Ishikawa (cell line): ENCODE measurements at regions not wholly inside any gene's neighbourhood (a gene's known extent, or its start where the extent isn't known, plus 50 kb on each side); places are given as distances from the start of the nearest gene placed in this dataset.

ENCODE experiments used
- CEBPB ChIP-seq: IDR thresholded peaks from 2 replicates; pipeline ENCODE4 v1.6.1; 2012
- CREB1 ChIP-seq: IDR thresholded peaks from 2 replicates; pipeline ENCODE4 v1.6.1; 2012; ENCODE audit warnings: low read depth
- EGR1 ChIP-seq: IDR thresholded peaks from 2 replicates; pipeline ENCODE4 v1.6.1; 2012
- EP300 ChIP-seq: IDR thresholded peaks from 2 replicates; pipeline ENCODE4 v1.6.1; 2012; ENCODE audit warnings: borderline replicate concordance
- FOXM1 ChIP-seq: IDR thresholded peaks from 2 replicates; pipeline ENCODE4 v1.6.1; 2012; ENCODE audit warnings: low read depth, borderline replicate concordance
- MAX ChIP-seq: IDR thresholded peaks from 2 replicates; pipeline ENCODE4 v1.6.1; 2012
- NFIC ChIP-seq: IDR thresholded peaks from 2 replicates; pipeline ENCODE4 v1.6.1; 2012
- RAD21 ChIP-seq: IDR thresholded peaks from 2 replicates; pipeline ENCODE4 v1.6.1; 2012; ENCODE audit warnings: low read depth
- REST ChIP-seq: IDR thresholded peaks from 2 replicates; pipeline ENCODE4 v1.6.1; 2012; ENCODE audit warnings: low read depth, mild to moderate bottlenecking
- TAF1 ChIP-seq: IDR thresholded peaks from 2 replicates; pipeline ENCODE4 v1.6.1; 2012; ENCODE audit warnings: low read depth, mild to moderate bottlenecking
- TCF12 ChIP-seq: IDR thresholded peaks from 2 replicates; pipeline ENCODE4 v1.6.1; 2012; ENCODE audit warnings: low read depth
- TEAD4 ChIP-seq: IDR thresholded peaks from 2 replicates; pipeline ENCODE4 v1.6.1; 2012
- USF1 ChIP-seq: IDR thresholded peaks from 2 replicates; pipeline ENCODE4 v1.6.1; 2012
- YY1 ChIP-seq: IDR thresholded peaks from 2 replicates; pipeline ENCODE4 v1.6.1; 2012; ENCODE audit warnings: low read depth
- ZBTB7A ChIP-seq: IDR thresholded peaks from 2 replicates; pipeline ENCODE4 v1.6.1; 2012; ENCODE audit warnings: low read depth

- TF ChIP-seq TAF1 = no peak
- TF ChIP-seq TCF12 = no peak
- no peak for TF ChIP-seq ZBTB7A
- no peak for TF ChIP-seq FOXM1
- no peak for TF ChIP-seq YY1
- no peak for TF ChIP-seq CREB1
- no peak for TF ChIP-seq REST
- TF ChIP-seq EP300 = no peak
- no peak for TF ChIP-seq TEAD4
- TF ChIP-seq MAX = no peak
- TF ChIP-seq EGR1 = no peak
- no peak for TF ChIP-seq USF1
- TF ChIP-seq RAD21 = no peak
- no peak for TF ChIP-seq NFIC
- no peak for TF ChIP-seq CEBPB
Measured at GRCh38 chr12:91729543-91729942, 416.1 kb downstream of the BTG1 start.

GRCh38 chr12:91723191-91723590, 422.5 kb downstream of the BTG1 start:
- TF ChIP-seq NFIC (no peak), REST (no peak), EP300 (no peak), CEBPB (no peak), TEAD4 (no peak), MAX (no peak), TAF1 (no peak), TCF12 (no peak)

- no peak for TF ChIP-seq TAF1
- TF ChIP-seq ZBTB7A = no peak
- no peak for TF ChIP-seq EGR1
- TF ChIP-seq TCF12 = no peak
- TF ChIP-seq REST = no peak
- no peak for TF ChIP-seq EP300
- no peak for TF ChIP-seq NFIC
- no peak for TF ChIP-seq TEAD4
- TF ChIP-seq FOXM1 = no peak
- no peak for TF ChIP-seq MAX
- no peak for TF ChIP-seq USF1
- no peak for TF ChIP-seq CREB1
- no peak for TF ChIP-seq YY1
- TF ChIP-seq RAD21 = no peak
- TF ChIP-seq CEBPB = no peak
Measured at GRCh38 chr12:91722072-91722471, 423.6 kb downstream of the BTG1 start.

- TF ChIP-seq NFIC (no peak), YY1 (no peak), EP300 (no peak), TCF12 (no peak), ZBTB7A (no peak), TEAD4 (no peak), USF1 (no peak)
Measured at GRCh38 chr12:91721023-91721422, 424.6 kb downstream of the BTG1 start.

- TF ChIP-seq TCF12 (no peak), NFIC (no peak), CEBPB (no peak), TAF1 (no peak), YY1 (no peak), USF1 (no peak), RAD21 (no peak), ZBTB7A (no peak), TEAD4 (no peak), MAX (no peak), CREB1 (no peak), EP300 (no peak), REST (no peak), FOXM1 (no peak), EGR1 (no peak)
Measured at GRCh38 chr12:91718326-91718725, 427.3 kb downstream of the BTG1 start.
